OCI-LY3 (cell line): ENCODE measurements at regions not wholly inside any gene's neighbourhood (a gene's known extent, or its start where the extent isn't known, plus 50 kb on each side); places are given as distances from the start of the nearest gene placed in this dataset.

Source experiments
- H2AFZ ChIP-seq: fragments of 200-600, 300-600 bp; shearing (Covaris generic); 2 replicates; pipeline ENCODE4 v1.6.0; 2014; ENCODE audit warnings: antibody characterized with exemption, low read depth, low read length
- H3K27ac ChIP-seq: fragments of 200-600, 300-600 bp; sonication (generic); 2 replicates; pipeline ENCODE4 v1.5.1; 2014; ENCODE audit warnings: mild to moderate bottlenecking, low read length, moderate library complexity, mixed read lengths
- H3K27me3 ChIP-seq: fragments of 200-600, 300-600 bp; sonication (generic); 2 replicates; pipeline ENCODE4 v1.6.1; 2014; ENCODE audit warnings: low read depth, low read length, mixed read lengths
- H3K36me3 ChIP-seq: fragments of 200-600, 300-600 bp; sonication (generic); replicated peaks from 2 replicates; pipeline ENCODE3; 2014; ENCODE audit warnings: low read depth, low read length, mixed read lengths
- H3K4me1 ChIP-seq: fragments of 300-600, 200-600 bp; sonication (generic); 2 replicates; pipeline ENCODE4 v1.6.1; 2014; ENCODE audit warnings: low read length, mixed read lengths
- H3K4me2 ChIP-seq: fragments of 200-600, 300-600 bp; sonication (generic); 2 replicates; pipeline ENCODE4 v1.6.1; 2014; ENCODE audit warnings: low read length, mixed read lengths
- H3K4me3 ChIP-seq: fragments of 300-600, 200-600 bp; sonication (generic); 2 replicates; pipeline ENCODE4 v1.5.1; 2014; ENCODE audit warnings: antibody characterized with exemption, mild to moderate bottlenecking, low read length, moderate library complexity
- H3K79me2 ChIP-seq: fragments of 300-600, 200-600 bp; shearing (Covaris generic); 2 replicates; pipeline ENCODE4 v1.6.1; 2014; ENCODE audit warnings: mild to moderate bottlenecking, low read length, mixed read lengths
- H3K9ac ChIP-seq: fragments of 300-600, 200-600 bp; shearing (Covaris generic); 2 replicates; pipeline ENCODE4 v1.6.0; 2014; ENCODE audit warnings: mild to moderate bottlenecking, low read length, moderate library complexity
- H3K9me3 ChIP-seq: fragments of 200-600, 300-600 bp; shearing (Covaris generic); 2 replicates; pipeline ENCODE4 v1.6.1; 2014; ENCODE audit warnings: low read length, mixed read lengths; ENCODE audit not compliant: insufficient read depth
- H4K20me1 ChIP-seq: fragments of 200-600, 300-600 bp; sonication (generic); 2 replicates; pipeline ENCODE4 v1.6.1; 2016; ENCODE audit warnings: low read length, mixed read lengths; ENCODE audit not compliant: insufficient read depth
- CTCF ChIP-seq: fragments of 200-600, 300-600 bp; sonication (generic); IDR thresholded peaks from 2 replicates; pipeline ENCODE4 v1.5.1; 2014; ENCODE audit warnings: antibody characterized with exemption, low read length, low read depth
- EZH2phosphoT487 ChIP-seq: fragments of 200-600 bp; shearing (Covaris generic); IDR thresholded peaks from 2 replicates; pipeline ENCODE4 v1.6.1; 2018; ENCODE audit warnings: antibody characterized with exemption, mixed run types, low read depth

- no peaks in the 10 kb centered on the region for H4K20me1 ChIP-seq
- H3K9ac ChIP-seq, result no peak overlapping the region
- H3K9me3 ChIP-seq, result no peaks in the 10 kb centered on the region
- H2AFZ ChIP-seq, result no peak overlapping the region
- H3K36me3 ChIP-seq, result no peaks in the 10 kb centered on the region
- H3K79me2 ChIP-seq, result no peaks in the 10 kb centered on the region
- no peak overlapping the region for H3K27ac ChIP-seq
- no peak overlapping the region for H3K4me3 ChIP-seq
- H3K4me1 ChIP-seq, result no peaks in the 10 kb centered on the region
- TF ChIP-seq CTCF (no peak), EZH2phosphoT487 (no peak)
- H3K4me2 ChIP-seq, result no peak overlapping the region
- H3K27me3 ChIP-seq, result no peaks in the 10 kb centered on the region; the same call in 1 of the 2 replicates
Measured at GRCh38 chr1:114335273-114335672, 175.7 kb downstream of the TRIM33 start.

GRCh38 chr1:114334297-114334696 is 176.7 kb downstream of the TRIM33 start:
- Histone ChIP-seq H2AFZ (no peak overlapping the region), H3K4me2 (no peak overlapping the region), H3K27ac (no peak overlapping the region), H3K4me1 (no peaks in the 10 kb centered on the region), H3K4me3 (no peak overlapping the region), H3K9ac (no peak overlapping the region), H3K9me3 (no peaks in the 10 kb centered on the region), H4K20me1 (no peaks in the 10 kb centered on the region), H3K36me3 (no peaks in the 10 kb centered on the region), H3K79me2 (no peaks in the 10 kb centered on the region), H3K27me3 (no peaks in the 10 kb centered on the region; the same call in 1 of the 2 replicates)
- no peak for TF ChIP-seq CTCF
- TF ChIP-seq EZH2phosphoT487, result no peak

GRCh38 chr1:114333690-114334089 is 177.3 kb downstream of the TRIM33 start:
- H3K27me3 ChIP-seq, result no peaks in the 10 kb centered on the region; the same call in 1 of the 2 replicates
- no peaks in the 10 kb centered on the region for H3K36me3 ChIP-seq
- no peaks in the 10 kb centered on the region for H3K79me2 ChIP-seq
- H3K4me2 ChIP-seq, result no peak overlapping the region
- TF ChIP-seq CTCF (no peak), EZH2phosphoT487 (no peak)
- H3K4me1 ChIP-seq, result no peaks in the 10 kb centered on the region
- no peaks in the 10 kb centered on the region for H4K20me1 ChIP-seq
- no peak overlapping the region for H3K27ac ChIP-seq
- no peak overlapping the region for H3K4me3 ChIP-seq
- no peaks in the 10 kb centered on the region for H3K9me3 ChIP-seq
- no peak overlapping the region for H2AFZ ChIP-seq
- H3K9ac ChIP-seq, result no peak overlapping the region

- no peaks in the 10 kb centered on the region for H3K9me3 ChIP-seq
- no peak overlapping the region for H3K27ac ChIP-seq
- H3K4me1 ChIP-seq, result no peaks in the 10 kb centered on the region
- H3K4me3 ChIP-seq, result no peak overlapping the region
- no peaks in the 10 kb centered on the region for H3K79me2 ChIP-seq
- H3K36me3 ChIP-seq, result no peaks in the 10 kb centered on the region
- no peak overlapping the region for H3K4me2 ChIP-seq
- no peaks in the 10 kb centered on the region for H4K20me1 ChIP-seq
- H3K9ac ChIP-seq, result no peak overlapping the region
- no peak overlapping the region for H2AFZ ChIP-seq
- H3K27me3 ChIP-seq, result no peaks in the 10 kb centered on the region; the same call in 1 of the 2 replicates
- TF ChIP-seq CTCF, result no peak
Measured at GRCh38 chr1:114331936-114332335, 178.3 kb upstream of the SYT6 start.
